D721Med (cell line): ENCODE measurements at regions not wholly inside any gene's neighbourhood (a gene's known extent, or its start where the extent isn't known, plus 50 kb on each side); places are given as distances from the start of the nearest gene placed in this dataset.

ENCODE experiments used
- DNase-seq: peaks from one replicate; pipeline ENCODE4 v3.0.0; 2011; ENCODE audit warnings: low spot score; ENCODE audit not compliant: insufficient read length
- FAIRE-seq: peaks from 2 replicates; lab custom pipeline; 2011; peaks lifted over from hg19 to GRCh38; lab: Jason Lieb, UNC
- CTCF ChIP-seq: IDR thresholded peaks from 2 replicates; pipeline ENCODE4 v1.5.1; 2012; ENCODE audit warnings: mild to moderate bottlenecking, control low read depth; ENCODE audit not compliant: insufficient read depth; ENCODE audit errors: missing control alignments

GRCh38 chr10:42113158-42113450 lies 525.3 kb downstream of the ZNF33B start:
- no peak for DNase-seq
- no peak for TF ChIP-seq CTCF
- no peak for FAIRE-seq

- no peak for TF ChIP-seq CTCF
- FAIRE-seq (no peak), DNase-seq (no peak)
These were observed 525.8 kb downstream of the ZNF33B start for GRCh38 chr10:42112331-42113157.

GRCh38 chr10:42111661-42112330 lies 526.6 kb downstream of the ZNF33B start:
- FAIRE-seq = no peak
- TF ChIP-seq CTCF = no peak
- DNase-seq = no peak

GRCh38 chr10:42111076-42111475 lies 527.3 kb downstream of the ZNF33B start:
- FAIRE-seq = no peak
- DNase-seq = no peak

More at GRCh38 chr10:42111076-42111475, 527.3 kb downstream of the ZNF33B start:
- TF ChIP-seq CTCF = no peak
